ENCODE measurements at regions not wholly inside any gene's neighbourhood (a gene's known extent, or its start where the extent isn't known, plus 50 kb on each side); places are given as distances from the start of the nearest gene placed in this dataset.

- no peak for DNase-seq
- H3K9ac ChIP-seq (ENCODE audit: low read length) = no peak overlapping the region
- no peak overlapping the region for H3K4me3 ChIP-seq (ENCODE audit: low read length)
- H3K36me3 ChIP-seq (replicated peaks; ENCODE audit: insufficient read depth, low read length) = no peaks in the 10 kb centered on the region
- peaks cover 9% of the 10 kb centered on the region for H3K4me1 ChIP-seq (ENCODE audit: low read length)
- H3K79me2 ChIP-seq (ENCODE audit: low read length) = no peaks in the 10 kb centered on the region
- no peaks in the 10 kb centered on the region for H3K9me3 ChIP-seq (replicated peaks; ENCODE audit: insufficient read depth, low read length)
- H2AFZ ChIP-seq (ENCODE audit: low read length) = no peak overlapping the region
- no peaks in the 10 kb centered on the region for H4K20me1 ChIP-seq (ENCODE audit: insufficient read depth, low read length)
- H3K27me3 ChIP-seq (replicated peaks; ENCODE audit: insufficient read depth, low read length) = no peaks in the 10 kb centered on the region
- no peaks in the 10 kb centered on the region for H3K9me2 ChIP-seq (replicated peaks; ENCODE audit: insufficient read depth, low read length)
- no peak overlapping the region for H3K4me2 ChIP-seq (ENCODE audit: low read depth, low read length)
- no peaks in the 10 kb centered on the region; the same call in 1 of the 2 replicates for H3F3A ChIP-seq (ENCODE audit: insufficient read depth, low read length)
- H3K27ac ChIP-seq (ENCODE audit: low read length) = no peak overlapping the region
- TF ChIP-seq EZH2 (optimal IDR thresholded peaks at IDR 0.05; ENCODE audit: low read depth, low read length) = no peak
- no peak for TF ChIP-seq CTCF (IDR thresholded peaks at IDR 0.05; ENCODE audit: low read length)
- no peak for TF ChIP-seq EZH2phosphoT487 (IDR thresholded peaks at IDR 0.05; ENCODE audit: low read length)
Observed at GRCh38 chr9:88818495-88819201, 172.6 kb upstream of the S1PR3 start.

- no peaks in the 10 kb centered on the region for H3K36me3 ChIP-seq (replicated peaks; ENCODE audit: insufficient read depth, low read length)
- no peaks in the 10 kb centered on the region; the same call in 1 of the 2 replicates for H3F3A ChIP-seq (ENCODE audit: insufficient read depth, low read length)
- H3K9me2 ChIP-seq (replicated peaks; ENCODE audit: insufficient read depth, low read length) = no peaks in the 10 kb centered on the region
- H3K27ac ChIP-seq (ENCODE audit: low read length) = no peak overlapping the region
- no peak overlapping the region for H3K4me3 ChIP-seq (ENCODE audit: low read length)
- H3K9me3 ChIP-seq (replicated peaks; ENCODE audit: insufficient read depth, low read length) = no peaks in the 10 kb centered on the region
- H3K4me2 ChIP-seq (ENCODE audit: low read depth, low read length) = no peak overlapping the region
- H3K79me2 ChIP-seq (ENCODE audit: low read length) = no peaks in the 10 kb centered on the region
- H3K27me3 ChIP-seq (replicated peaks; ENCODE audit: insufficient read depth, low read length) = no peaks in the 10 kb centered on the region
- no peaks in the 10 kb centered on the region for H4K20me1 ChIP-seq (ENCODE audit: insufficient read depth, low read length)
- no peak overlapping the region for H2AFZ ChIP-seq (ENCODE audit: low read length)
- H3K4me1 ChIP-seq (ENCODE audit: low read length) = peaks cover 9% of the 10 kb centered on the region
- no peak overlapping the region for H3K9ac ChIP-seq (ENCODE audit: low read length)
- TF ChIP-seq EZH2 (optimal IDR thresholded peaks at IDR 0.05; ENCODE audit: low read depth, low read length) (no peak), EZH2phosphoT487 (IDR thresholded peaks at IDR 0.05; ENCODE audit: low read length) (no peak), CTCF (IDR thresholded peaks at IDR 0.05; ENCODE audit: low read length) (no peak)
- DNase-seq = no peak
Observed at GRCh38 chr9:88819476-88819875, 171.8 kb upstream of the S1PR3 start.

- H3K27ac ChIP-seq (ENCODE audit: low read length) = no peak overlapping the region
- H3K27me3 ChIP-seq (replicated peaks; ENCODE audit: insufficient read depth, low read length) = no peaks in the 10 kb centered on the region
- H3K4me3 ChIP-seq (ENCODE audit: low read length) = no peak overlapping the region
- no peaks in the 10 kb centered on the region; the same call in 1 of the 2 replicates for H3F3A ChIP-seq (ENCODE audit: insufficient read depth, low read length)
- DNase-seq = peak; percentile 80
- H3K9me2 ChIP-seq (replicated peaks; ENCODE audit: insufficient read depth, low read length) = no peaks in the 10 kb centered on the region
- no peak overlapping the region for H2AFZ ChIP-seq (ENCODE audit: low read length)
- no peak overlapping the region for H3K4me2 ChIP-seq (ENCODE audit: low read depth, low read length)
- H3K9ac ChIP-seq (ENCODE audit: low read length) = no peak overlapping the region
- no peak for TF ChIP-seq CTCF (IDR thresholded peaks at IDR 0.05; ENCODE audit: low read length)
- TF ChIP-seq EZH2 (optimal IDR thresholded peaks at IDR 0.05; ENCODE audit: low read depth, low read length) = no peak
- TF ChIP-seq EZH2phosphoT487 (IDR thresholded peaks at IDR 0.05; ENCODE audit: low read length) = no peak
- H3K9me3 ChIP-seq (replicated peaks; ENCODE audit: insufficient read depth, low read length) = no peaks in the 10 kb centered on the region
- no peaks in the 10 kb centered on the region for H4K20me1 ChIP-seq (ENCODE audit: insufficient read depth, low read length)
- H3K36me3 ChIP-seq (replicated peaks; ENCODE audit: insufficient read depth, low read length) = no peaks in the 10 kb centered on the region
- peaks cover 9% of the 10 kb centered on the region for H3K4me1 ChIP-seq (ENCODE audit: low read length)
- H3K79me2 ChIP-seq (ENCODE audit: low read length) = no peaks in the 10 kb centered on the region
Observed at GRCh38 chr9:88820055-88820454, 171.2 kb upstream of the S1PR3 start.
